ENCODE measurements at regions not wholly inside any gene's neighbourhood (a gene's known extent, or its start where the extent isn't known, plus 50 kb on each side); places are given as distances from the start of the nearest gene placed in this dataset.
"Not testable (repeated sequence)": the region's sequence is repeated elsewhere in the genome, so short reads cannot be mapped to it uniquely, and the experiment has no call there.

- not testable (repeated sequence) for TF ChIP-seq POLR2A, CTCF, POLR2AphosphoS5, EP300 (IDR thresholded peaks at IDR 0.05)
Measured at GRCh38 chrX:114041470-114041869, 542.4 kb upstream of the HTR2C start.
